Spinal cord (tissue), 9 donors: ENCODE measurements at regions not wholly inside any gene's neighbourhood (a gene's known extent, or its start where the extent isn't known, plus 50 kb on each side); places are given as distances from the start of the nearest gene placed in this dataset.
"Not testable (repeated sequence)": the region's sequence is repeated elsewhere in the genome, so short reads cannot be mapped to it uniquely, and the experiment has no call there.

ENCODE experiments used
- DNase-seq, 6 donors: peaks; one replicate each; pipeline versions ENCODE4 v3.0.0 to v3.0.0-alpha.2; 2013 to 2015; ENCODE audit warnings: low spot score in 6 of 6, low read depth in 4 of 6
- H3K27ac ChIP-seq: one replicate; pipeline ENCODE4 v1.5.1; 2013; ENCODE audit warnings: low read depth, low read length, control low read depth
- H3K27me3 ChIP-seq: one replicate; pipeline ENCODE4 v1.6.1; 2013; ENCODE audit warnings: low read length; ENCODE audit not compliant: control insufficient read depth, insufficient read depth
- H3K36me3 ChIP-seq: one replicate; pipeline ENCODE4 v1.6.1; 2013; ENCODE audit warnings: low read length; ENCODE audit not compliant: control insufficient read depth, insufficient read depth
- H3K4me1 ChIP-seq: one replicate; pipeline ENCODE4 v1.6.1; 2013; ENCODE audit warnings: low read length; ENCODE audit not compliant: control insufficient read depth, insufficient read depth
- H3K4me3 ChIP-seq: one replicate; pipeline ENCODE4 v1.5.1; 2013; ENCODE audit warnings: low read depth, low read length, control low read depth
- H3K9me3 ChIP-seq: one replicate; pipeline ENCODE4 v1.6.1; 2013; ENCODE audit warnings: low read length; ENCODE audit not compliant: control insufficient read depth, insufficient read depth
- WGBS: methylation state at CpG from one replicate; pipeline ENCODE4 v1.1.5; 2013; ENCODE audit warnings: missing lambda C conversion rate; ENCODE audit not compliant: insufficient coverage; 5-methylcytosine and 5-hydroxymethylcytosine counted together
- donor health status: healthy.

DNA sequence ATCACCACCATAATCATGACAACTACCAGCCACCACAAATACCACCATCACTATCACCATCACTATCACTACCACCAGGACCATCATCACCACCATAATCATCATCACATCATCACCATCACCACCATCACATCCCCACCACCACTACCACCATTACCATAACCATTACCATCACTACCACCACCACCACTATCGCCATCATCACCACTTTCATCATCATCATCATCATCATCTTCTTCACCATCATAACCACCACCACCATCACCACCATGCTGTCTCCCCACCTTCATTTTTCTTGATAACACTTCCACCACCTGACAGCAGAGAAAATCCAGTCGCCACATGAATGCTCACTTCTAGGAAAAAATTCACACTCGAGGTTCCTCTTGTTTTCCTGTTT, 253.6 kb downstream of the ANKRD60 start:
- Histone ChIP-seq H3K27me3 (no peaks in the 10 kb centered on the region), H3K36me3 (no peaks in the 10 kb centered on the region), H3K4me3 (no peak overlapping the region), H3K4me1 (peaks cover 15% of the 10 kb centered on the region), H3K9me3 (no peaks in the 10 kb centered on the region), H3K27ac (no peak overlapping the region)
- WGBS: 96% methylated on average over 3 of the region's 3 CpGs
- DNase-seq: no peak

DNA sequence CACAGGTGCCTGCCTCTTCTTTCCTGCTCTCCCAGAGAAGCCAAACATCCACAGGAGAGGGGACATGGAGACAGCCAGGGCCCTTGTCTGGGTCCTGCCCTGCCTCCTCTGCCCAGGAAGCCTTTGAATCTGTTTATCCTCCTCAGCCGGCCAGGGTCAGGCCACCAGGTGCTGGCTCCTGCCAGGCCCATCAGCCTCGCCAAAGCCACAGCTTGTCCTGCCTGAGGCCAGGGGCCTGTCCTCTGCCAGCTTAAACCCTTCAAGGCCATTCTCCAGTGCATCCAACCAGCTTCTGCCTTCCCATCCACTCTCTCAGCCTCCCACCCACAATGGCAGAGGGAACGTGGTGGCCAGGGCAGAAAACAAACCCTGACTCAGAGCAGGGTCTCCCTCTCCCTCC, 254.6 kb downstream of the ANKRD60 start:
- H3K4me1 ChIP-seq: peaks cover 8% of the 10 kb centered on the region
- no peak for DNase-seq
- H3K27ac ChIP-seq: no peak overlapping the region
- H3K27me3 ChIP-seq: no peaks in the 10 kb centered on the region
- H3K36me3 ChIP-seq: no peaks in the 10 kb centered on the region
- 83% methylated on average over 3 of the region's 3 CpGs for WGBS
- no peak overlapping the region for H3K4me3 ChIP-seq
- no peaks in the 10 kb centered on the region for H3K9me3 ChIP-seq

- WGBS: no CpG with 5 or more reads among the region's 1 CpG
- H3K27ac ChIP-seq, H3K9me3 ChIP-seq, H3K4me3 ChIP-seq, DNase-seq, H3K36me3 ChIP-seq, H3K27me3 ChIP-seq: not testable (repeated sequence)
- peaks cover 12% of the 10 kb centered on the region for H3K4me1 ChIP-seq
Observed at GRCh38 chr20:57971583-57971982, 256.9 kb downstream of the ANKRD60 start.

DNA sequence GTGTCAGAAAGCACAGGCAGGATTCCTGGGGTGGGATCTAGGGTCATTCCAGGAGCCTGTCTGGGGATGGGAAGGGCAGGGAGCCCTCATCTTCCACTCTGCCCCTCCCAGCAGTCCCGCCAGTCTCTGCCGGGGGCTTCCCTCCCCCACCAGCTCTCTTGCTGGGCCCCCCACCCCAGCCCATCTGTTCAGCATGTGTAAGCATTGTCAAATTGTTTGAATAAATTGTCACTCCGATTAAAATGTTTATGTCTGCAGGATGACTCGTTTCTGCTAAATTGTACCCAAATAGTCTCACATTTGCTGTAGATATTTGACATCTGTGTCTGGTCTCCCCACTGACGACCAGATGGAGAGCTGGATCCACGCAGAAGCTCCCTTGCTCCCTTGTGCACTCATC, 257.6 kb downstream of the ANKRD60 start:
- peak in 2 of 6 donors; percentile 45 to 73 for DNase-seq
- H3K4me1 ChIP-seq: peaks cover 12% of the 10 kb centered on the region
- no peaks in the 10 kb centered on the region for H3K36me3 ChIP-seq
- no peaks in the 10 kb centered on the region for H3K27me3 ChIP-seq
- no peak overlapping the region for H3K27ac ChIP-seq
- H3K4me3 ChIP-seq: no peak overlapping the region
- 73% methylated on average over 2 of the region's 6 CpGs for WGBS
- no peaks in the 10 kb centered on the region for H3K9me3 ChIP-seq

- H3K9me3 ChIP-seq: no peaks in the 10 kb centered on the region
- peak in 1 of 6 donors; percentile 58 for DNase-seq
- H3K27ac ChIP-seq: no peak overlapping the region
- H3K4me3 ChIP-seq: no peak overlapping the region
- no peaks in the 10 kb centered on the region for H3K27me3 ChIP-seq
- H3K36me3 ChIP-seq: no peaks in the 10 kb centered on the region
- H3K4me1 ChIP-seq: peaks cover 12% of the 10 kb centered on the region
- 59% methylated on average over 3 of the region's 5 CpGs for WGBS
Observed at GRCh38 chr20:57970116-57970515, 258.3 kb downstream of the ANKRD60 start.

GRCh38 chr20:57968120-57968519, 258.3 kb upstream of the PMEPA1 start:
- Histone ChIP-seq H3K27me3 (no peaks in the 10 kb centered on the region), H3K27ac (no peak overlapping the region), H3K4me3 (no peak overlapping the region), H3K9me3 (no peaks in the 10 kb centered on the region), H3K4me1 (peaks cover 21% of the 10 kb centered on the region), H3K36me3 (no peaks in the 10 kb centered on the region)
- WGBS: no CpG with 5 or more reads among the region's 1 CpG
- DNase-seq: no peak

- 81% methylated on average over 6 of the region's 10 CpGs for WGBS
- H3K36me3 ChIP-seq: no peaks in the 10 kb centered on the region
- H3K4me3 ChIP-seq: no peak overlapping the region
- no peak overlapping the region for H3K27ac ChIP-seq
- no peaks in the 10 kb centered on the region for H3K9me3 ChIP-seq
- peaks cover 22% of the 10 kb centered on the region for H3K4me1 ChIP-seq
- H3K27me3 ChIP-seq: no peaks in the 10 kb centered on the region
- DNase-seq: no peak
Observed at GRCh38 chr20:57967364-57967763, 257.5 kb upstream of the PMEPA1 start.

GRCh38 chr20:57966620-57967019, 256.8 kb upstream of the PMEPA1 start:
- no peaks in the 10 kb centered on the region for H3K27me3 ChIP-seq
- no peak overlapping the region for H3K27ac ChIP-seq
- H3K4me1 ChIP-seq: peaks cover 22% of the 10 kb centered on the region
- no peaks in the 10 kb centered on the region for H3K36me3 ChIP-seq
- no peaks in the 10 kb centered on the region for H3K9me3 ChIP-seq
- no peak for DNase-seq
- 72% methylated on average over 4 of the region's 5 CpGs for WGBS
- H3K4me3 ChIP-seq: no peak overlapping the region

DNA sequence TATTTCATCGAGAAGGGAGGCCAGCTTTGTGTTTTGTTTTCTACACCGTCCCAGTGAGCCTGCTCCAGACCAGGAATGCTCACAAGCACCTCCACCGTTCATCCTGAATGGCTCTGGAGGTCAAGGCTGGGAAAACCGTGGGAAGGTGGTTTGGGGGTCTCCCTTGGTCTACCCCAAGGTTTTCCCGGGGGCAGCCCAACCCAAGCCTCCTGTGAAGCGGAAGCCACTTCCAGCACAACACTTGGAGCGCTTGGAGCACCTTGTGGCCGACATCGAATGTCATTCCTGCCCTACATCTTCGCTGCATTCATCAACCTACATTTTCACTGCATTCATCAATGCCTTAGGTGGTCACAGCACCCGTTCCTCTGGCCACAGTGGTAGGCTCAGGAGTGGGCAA, 255.6 kb upstream of the PMEPA1 start:
- Histone ChIP-seq H3K36me3 (no peaks in the 10 kb centered on the region), H3K9me3 (no peaks in the 10 kb centered on the region), H3K4me1 (peaks cover 32% of the 10 kb centered on the region), H3K27ac (no peak overlapping the region), H3K4me3 (no peak overlapping the region), H3K27me3 (no peaks in the 10 kb centered on the region)
- 97% methylated on average over 10 of the region's 11 CpGs for WGBS
- no peak for DNase-seq

- H3K4me1 ChIP-seq: peaks cover 42% of the 10 kb centered on the region
- no peak overlapping the region for H3K4me3 ChIP-seq
- no peaks in the 10 kb centered on the region for H3K36me3 ChIP-seq
- H3K27ac ChIP-seq: peak overlapping the region; percentile 0
- no peaks in the 10 kb centered on the region for H3K9me3 ChIP-seq
- 47% methylated on average over 15 of the region's 15 CpGs for WGBS
- H3K27me3 ChIP-seq: no peaks in the 10 kb centered on the region
- peak in 3 of 6 donors; percentile 28 to 86 (median 41) for DNase-seq
Observed at GRCh38 chr20:57964011-57964862, 254.4 kb upstream of the PMEPA1 start.
